ENCODE measurements at regions not wholly inside any gene's neighbourhood (a gene's known extent, or its start where the extent isn't known, plus 50 kb on each side); places are given as distances from the start of the nearest gene placed in this dataset.

- H3K36me3 Mint-ChIP-seq (ENCODE audit: low read depth), result no peaks in the 10 kb centered on the region
- no peak for DNase-seq (ENCODE audit: low spot score)
- H3K4me3 Mint-ChIP-seq, result no peak overlapping the region
- Histone ChIP-seq H3K79me2 (replicated peaks; ENCODE audit: insufficient read depth) (no peaks in the 10 kb centered on the region), H3K4me2 (no peak overlapping the region), H3K4me3 (no peak overlapping the region), H3K9me2 (ENCODE audit: insufficient read depth) (0 out of 2 replicates have a peak, but pooled peaks cover 5% of the 10 kb centered on the region), H3K27me3 (ENCODE audit: insufficient read depth) (no peaks in the 10 kb centered on the region), H2AFZ (no peak overlapping the region), H3K4me1 (ENCODE audit: insufficient read depth) (no peaks in the 10 kb centered on the region), H3F3A (replicated peaks; ENCODE audit: low read depth) (no peaks in the 10 kb centered on the region), H3K36me3 (ENCODE audit: insufficient read depth) (no peaks in the 10 kb centered on the region), H3K27ac (ENCODE audit: low read depth) (no peak overlapping the region), H4K20me1 (replicated peaks; ENCODE audit: insufficient read depth) (no peaks in the 10 kb centered on the region)
- no peaks in the 10 kb centered on the region for H3K4me1 Mint-ChIP-seq
- H3K27me3 Mint-ChIP-seq (ENCODE audit: insufficient read depth, low read depth, poor library complexity), result peaks cover 2% of the 10 kb centered on the region
- no peaks in the 10 kb centered on the region for H3K9me3 Mint-ChIP-seq
- ATAC-seq, result no peak
- H3K27ac Mint-ChIP-seq, result no peak overlapping the region
- TF ChIP-seq REST (IDR thresholded peaks at IDR 0.05; ENCODE audit: unreplicated experiment), result no peak
- TF ChIP-seq JUNB (IDR thresholded peaks at IDR 0.05; ENCODE audit: unreplicated experiment), result no peak
- TF ChIP-seq ZNF331 (CRISPR knock-in tag; IDR thresholded peaks at IDR 0.05; ENCODE audit: low read depth), result no peak
- TF ChIP-seq CREB1 (CRISPR knock-in tag; IDR thresholded peaks at IDR 0.05; ENCODE audit: low read depth), result no peak
- TF ChIP-seq ZNF114 (CRISPR knock-in tag; IDR thresholded peaks at IDR 0.05), result no peak
- TF ChIP-seq EZH2phosphoT487 (IDR thresholded peaks at IDR 0.05; ENCODE audit: unreplicated experiment), result no peak
These were observed 236.8 kb downstream of the ENC1 start for GRCh38 chr5:74403771-74404170.

GRCh38 chr5:74402553-74402952 lies 238.0 kb downstream of the ENC1 start:
- H3K4me1 ChIP-seq (ENCODE audit: insufficient read depth), result no peaks in the 10 kb centered on the region
- peaks cover 5% of the 10 kb centered on the region; the same call in 1 of the 2 replicates for H3K9me2 ChIP-seq (ENCODE audit: insufficient read depth)
- H3K27me3 ChIP-seq (ENCODE audit: insufficient read depth), result no peaks in the 10 kb centered on the region
- Mint-ChIP-seq H3K4me3 (no peak overlapping the region), H3K27ac (no peak overlapping the region), H3K9me3 (no peaks in the 10 kb centered on the region), H3K27me3 (ENCODE audit: insufficient read depth, low read depth, poor library complexity) (peaks cover 2% of the 10 kb centered on the region), H3K4me1 (no peaks in the 10 kb centered on the region), H3K36me3 (ENCODE audit: low read depth) (no peaks in the 10 kb centered on the region)
- no peak overlapping the region for H2AFZ ChIP-seq
- H3K4me2 ChIP-seq, result no peak overlapping the region
- H3K4me3 ChIP-seq, result no peak overlapping the region
- H3K36me3 ChIP-seq (ENCODE audit: insufficient read depth), result no peaks in the 10 kb centered on the region
- no peaks in the 10 kb centered on the region for H4K20me1 ChIP-seq (replicated peaks; ENCODE audit: insufficient read depth)
- H3K79me2 ChIP-seq (replicated peaks; ENCODE audit: insufficient read depth), result no peaks in the 10 kb centered on the region
- ATAC-seq (no peak), DNase-seq (ENCODE audit: low spot score) (no peak)
- no peak overlapping the region for H3K27ac ChIP-seq (ENCODE audit: low read depth)
- no peaks in the 10 kb centered on the region for H3F3A ChIP-seq (replicated peaks; ENCODE audit: low read depth)
- TF ChIP-seq ZNF114 (CRISPR knock-in tag; IDR thresholded peaks at IDR 0.05), result no peak
- TF ChIP-seq POLR2AphosphoS5 (IDR thresholded peaks at IDR 0.05; ENCODE audit: low read depth), result no peak
- TF ChIP-seq NANOG (IDR thresholded peaks at IDR 0.05; ENCODE audit: borderline replicate concordance), result no peak

- H3K27me3 ChIP-seq (ENCODE audit: insufficient read depth), result no peaks in the 10 kb centered on the region
- H3K36me3 ChIP-seq (ENCODE audit: insufficient read depth), result no peaks in the 10 kb centered on the region
- H4K20me1 ChIP-seq (replicated peaks; ENCODE audit: insufficient read depth), result no peaks in the 10 kb centered on the region
- H3K79me2 ChIP-seq (replicated peaks; ENCODE audit: insufficient read depth), result no peaks in the 10 kb centered on the region
- H3K4me3 ChIP-seq, result no peak overlapping the region
- H2AFZ ChIP-seq, result no peak overlapping the region
- peaks cover 5% of the 10 kb centered on the region; the same call in 1 of the 2 replicates for H3K9me2 ChIP-seq (ENCODE audit: insufficient read depth)
- H3K27ac Mint-ChIP-seq, result no peak overlapping the region
- no peak for TF ChIP-seq CREB1 (CRISPR knock-in tag; IDR thresholded peaks at IDR 0.05; ENCODE audit: low read depth)
- no peak for TF ChIP-seq JUNB (IDR thresholded peaks at IDR 0.05; ENCODE audit: unreplicated experiment)
- TF ChIP-seq ZNF331 (CRISPR knock-in tag; IDR thresholded peaks at IDR 0.05; ENCODE audit: low read depth), result no peak
- TF ChIP-seq POLR2AphosphoS5 (IDR thresholded peaks at IDR 0.05; ENCODE audit: low read depth), result no peak
- TF ChIP-seq EZH2phosphoT487 (IDR thresholded peaks at IDR 0.05; ENCODE audit: unreplicated experiment), result no peak
- no peak for TF ChIP-seq EZH2 (IDR thresholded peaks at IDR 0.05; ENCODE audit: low read depth, unreplicated experiment)
- no peaks in the 10 kb centered on the region for H3F3A ChIP-seq (replicated peaks; ENCODE audit: low read depth)
- no peak overlapping the region for H3K4me2 ChIP-seq
- no peaks in the 10 kb centered on the region for H3K9me3 Mint-ChIP-seq
- H3K36me3 Mint-ChIP-seq (ENCODE audit: low read depth), result no peaks in the 10 kb centered on the region
- ATAC-seq, result no peak
- no peak overlapping the region for H3K27ac ChIP-seq (ENCODE audit: low read depth)
- peaks cover 6% of the 10 kb centered on the region for H3K27me3 Mint-ChIP-seq (ENCODE audit: insufficient read depth, low read depth, poor library complexity)
- no peaks in the 10 kb centered on the region for H3K4me1 Mint-ChIP-seq
- no peaks in the 10 kb centered on the region for H3K4me1 ChIP-seq (ENCODE audit: insufficient read depth)
- H3K4me3 Mint-ChIP-seq, result no peak overlapping the region
- DNase-seq (ENCODE audit: low spot score), result no peak
These were observed 238.6 kb downstream of the ENC1 start for GRCh38 chr5:74401946-74402320.

Measured in GM23338 (cell line).